Erythroblast (primary cell): ENCODE measurements at regions not wholly inside any gene's neighbourhood (a gene's known extent, or its start where the extent isn't known, plus 50 kb on each side); places are given as distances from the start of the nearest gene placed in this dataset.

ENCODE experiments used
- DNase-seq, 2 experiments: peaks; one replicate each; lab custom pipeline; 2025; lab: John Stamatoyannopoulos, UW
- GATA1 ChIP-seq: IDR thresholded peaks from 2 replicates; pipeline ENCODE4 v1.6.1; 2011; ENCODE audit warnings: low read depth, mild to moderate bottlenecking, control low read depth, low read length, moderate library complexity
- POLR2A ChIP-seq: IDR thresholded peaks from 2 replicates; pipeline ENCODE4 v1.6.1; 2011; ENCODE audit warnings: mild to moderate bottlenecking, low read length

- DNase-seq, result no peak
- no peak for TF ChIP-seq GATA1
- TF ChIP-seq POLR2A, result no peak
Observed at GRCh38 chr1:239731082-239731748, 344.8 kb downstream of the CHRM3 start.

GRCh38 chr1:239732770-239733169 is 346.4 kb downstream of the CHRM3 start:
- DNase-seq, result no peak
- no peak for TF ChIP-seq POLR2A
- no peak for TF ChIP-seq GATA1

GRCh38 chr1:239733995-239734394 is 347.6 kb downstream of the CHRM3 start:
- TF ChIP-seq GATA1, result no peak
- no peak for TF ChIP-seq POLR2A
- DNase-seq, result no peak

- no peak for TF ChIP-seq GATA1
- no peak for TF ChIP-seq POLR2A
- no peak for DNase-seq
Observed at GRCh38 chr1:239735111-239735510, 348.7 kb downstream of the CHRM3 start.

GRCh38 chr1:239736479-239736878 is 350.1 kb downstream of the CHRM3 start:
- no peak for DNase-seq
- TF ChIP-seq POLR2A, result no peak
- TF ChIP-seq GATA1, result no peak

GRCh38 chr1:239739375-239739774 is 352.3 kb upstream of the FMN2 start:
- DNase-seq, result no peak
- TF ChIP-seq GATA1 (no peak), POLR2A (no peak)

GRCh38 chr1:239739919-239740318 is 351.8 kb upstream of the FMN2 start:
- TF ChIP-seq POLR2A, result no peak
- no peak for TF ChIP-seq GATA1
- no peak for DNase-seq

GRCh38 chr1:239742416-239743109 is 349.1 kb upstream of the FMN2 start:
- no peak for DNase-seq
- TF ChIP-seq POLR2A (no peak), GATA1 (no peak)

GRCh38 chr1:239744851-239745250 is 346.8 kb upstream of the FMN2 start:
- TF ChIP-seq POLR2A (no peak), GATA1 (no peak)
- DNase-seq, result no peak

GRCh38 chr1:239755107-239755912 is 336.4 kb upstream of the FMN2 start:
- TF ChIP-seq GATA1, result no peak
- no peak for TF ChIP-seq POLR2A
- DNase-seq, result no peak

GRCh38 chr1:239757716-239758115 is 334.0 kb upstream of the FMN2 start:
- TF ChIP-seq GATA1 (no peak), POLR2A (no peak)

GRCh38 chr1:239758756-239759155 is 332.9 kb upstream of the FMN2 start:
- TF ChIP-seq POLR2A, result no peak
- TF ChIP-seq GATA1, result no peak
- no peak for DNase-seq

More at GRCh38 chr1:239757716-239758115, 334.0 kb upstream of the FMN2 start:
- no peak for DNase-seq

- DNase-seq, result no peak
- TF ChIP-seq GATA1, result no peak
- TF ChIP-seq POLR2A, result no peak
Observed at GRCh38 chr1:239761509-239761908, 330.2 kb upstream of the FMN2 start.

GRCh38 chr1:239763850-239764249 is 327.8 kb upstream of the FMN2 start:
- no peak for TF ChIP-seq GATA1
- no peak for TF ChIP-seq POLR2A
- DNase-seq, result no peak
